ENCODE measurements at regions not wholly inside any gene's neighbourhood (a gene's known extent, or its start where the extent isn't known, plus 50 kb on each side); places are given as distances from the start of the nearest gene placed in this dataset.

- H3K27ac ChIP-seq (replicated peaks in 1 of 4): no peak overlapping the region
- H3K4me1 ChIP-seq: no peaks in the 10 kb centered on the region
- intact Hi-C loops (cut with DNase I): loop anchor here (5.0 kb wide), 1 partner anchor 52 kb away; no protein-coding TSS in a partner anchor
- TF ChIP-seq EP300 (IDR thresholded peaks at IDR 0.05) (no peak), POLR2AphosphoS5 (IDR thresholded peaks at IDR 0.05) (no peak), CTCF (IDR thresholded peaks at IDR 0.05) (no peak), POLR2A (IDR thresholded peaks at IDR 0.05; ENCODE audit: low read depth) (no peak)
- H3K9me3 ChIP-seq: no peaks in the 10 kb centered on the region
- no peaks in the 10 kb centered on the region for H3K36me3 ChIP-seq
- 59% methylated on average over 1 of the region's 1 CpG for WGBS
- H3K27me3 ChIP-seq: no peaks in the 10 kb centered on the region
- no peak for DNase-seq (ENCODE audit: extremely low spot score)
- no peak overlapping the region for H3K4me3 ChIP-seq
Measured at GRCh38 chr9:27844797-27845196, 271.5 kb upstream of the C9orf72 start.

- TF ChIP-seq POLR2AphosphoS5 (IDR thresholded peaks at IDR 0.05): no peak
- Histone ChIP-seq H3K9me3 (no peaks in the 10 kb centered on the region), H3K27ac (replicated peaks in 1 of 4) (no peak overlapping the region), H3K4me1 (no peaks in the 10 kb centered on the region), H3K36me3 (no peaks in the 10 kb centered on the region), H3K4me3 (no peak overlapping the region), H3K27me3 (no peaks in the 10 kb centered on the region)
- DNase-seq (ENCODE audit: extremely low spot score): no peak
- intact Hi-C loops (cut with DNase I): no loop called here
Measured at GRCh38 chr9:27847380-27847779, 274.1 kb upstream of the C9orf72 start.

GRCh38 chr9:27847818-27848217, 274.5 kb upstream of the C9orf72 start:
- Histone ChIP-seq H3K27ac (replicated peaks in 1 of 4) (no peak overlapping the region), H3K36me3 (no peaks in the 10 kb centered on the region), H3K4me1 (no peaks in the 10 kb centered on the region), H3K4me3 (no peak overlapping the region), H3K27me3 (no peaks in the 10 kb centered on the region), H3K9me3 (no peaks in the 10 kb centered on the region)
- DNase-seq (ENCODE audit: extremely low spot score): no peak
- intact Hi-C loops (cut with DNase I): no loop called here
- 93% methylated on average over 1 of the region's 1 CpG for WGBS
- TF ChIP-seq POLR2AphosphoS5 (IDR thresholded peaks at IDR 0.05) (no peak), EP300 (IDR thresholded peaks at IDR 0.05) (no peak), POLR2A (IDR thresholded peaks at IDR 0.05; ENCODE audit: low read depth) (no peak), CTCF (IDR thresholded peaks at IDR 0.05) (no peak)

- intact Hi-C loops (cut with DNase I): no loop called here
- no peak for DNase-seq (ENCODE audit: extremely low spot score)
- Histone ChIP-seq H3K4me3 (no peak overlapping the region), H3K27ac (replicated peaks in 1 of 4) (no peak overlapping the region), H3K9me3 (no peaks in the 10 kb centered on the region), H3K36me3 (no peaks in the 10 kb centered on the region), H3K4me1 (no peaks in the 10 kb centered on the region), H3K27me3 (no peaks in the 10 kb centered on the region)
- TF ChIP-seq POLR2AphosphoS5 (IDR thresholded peaks at IDR 0.05): no peak
- TF ChIP-seq EP300 (IDR thresholded peaks at IDR 0.05): no peak
- no peak for TF ChIP-seq POLR2A (IDR thresholded peaks at IDR 0.05; ENCODE audit: low read depth)
- TF ChIP-seq CTCF (IDR thresholded peaks at IDR 0.05): no peak
- WGBS: 95% methylated on average over 2 of the region's 2 CpGs
Measured at GRCh38 chr9:27848315-27848714, 275.0 kb upstream of the C9orf72 start.

- no peaks in the 10 kb centered on the region for H3K27me3 ChIP-seq
- H3K4me3 ChIP-seq: no peak overlapping the region
- no peak overlapping the region for H3K27ac ChIP-seq (replicated peaks in 1 of 4)
- no peaks in the 10 kb centered on the region for H3K4me1 ChIP-seq
- DNase-seq (ENCODE audit: extremely low spot score): no peak
- no peak for TF ChIP-seq POLR2AphosphoS5 (IDR thresholded peaks at IDR 0.05)
- TF ChIP-seq CTCF (IDR thresholded peaks at IDR 0.05): no peak
- no peak for TF ChIP-seq POLR2A (IDR thresholded peaks at IDR 0.05; ENCODE audit: low read depth)
- no peak for TF ChIP-seq EP300 (IDR thresholded peaks at IDR 0.05)
- 87% methylated on average over 1 of the region's 1 CpG for WGBS
- intact Hi-C loops (cut with DNase I): no loop called here
- H3K36me3 ChIP-seq: no peaks in the 10 kb centered on the region
- H3K9me3 ChIP-seq: no peaks in the 10 kb centered on the region
Measured at GRCh38 chr9:27851858-27852257, 278.6 kb upstream of the C9orf72 start.

Measured in esophagus muscularis mucosa (tissue), 4 donors.